GM20000 (cell line): ENCODE measurements at regions not wholly inside any gene's neighbourhood (a gene's known extent, or its start where the extent isn't known, plus 50 kb on each side); places are given as distances from the start of the nearest gene placed in this dataset.
"Not testable (repeated sequence)": the region's sequence is repeated elsewhere in the genome, so short reads cannot be mapped to it uniquely, and the experiment has no call there.

Experiments
- DNase-seq: peaks from one replicate; pipeline ENCODE4 v3.0.0; 2012; ENCODE audit warnings: low spot score
- TF ChIP-seq, protein P1 (sequence below): IDR thresholded peaks from 2 replicates; pipeline ENCODE4 v1.5.1; 2012; ENCODE audit warnings: mild to moderate bottlenecking, control low read depth; ENCODE audit errors: extremely low read depth, missing control alignments

DNA sequence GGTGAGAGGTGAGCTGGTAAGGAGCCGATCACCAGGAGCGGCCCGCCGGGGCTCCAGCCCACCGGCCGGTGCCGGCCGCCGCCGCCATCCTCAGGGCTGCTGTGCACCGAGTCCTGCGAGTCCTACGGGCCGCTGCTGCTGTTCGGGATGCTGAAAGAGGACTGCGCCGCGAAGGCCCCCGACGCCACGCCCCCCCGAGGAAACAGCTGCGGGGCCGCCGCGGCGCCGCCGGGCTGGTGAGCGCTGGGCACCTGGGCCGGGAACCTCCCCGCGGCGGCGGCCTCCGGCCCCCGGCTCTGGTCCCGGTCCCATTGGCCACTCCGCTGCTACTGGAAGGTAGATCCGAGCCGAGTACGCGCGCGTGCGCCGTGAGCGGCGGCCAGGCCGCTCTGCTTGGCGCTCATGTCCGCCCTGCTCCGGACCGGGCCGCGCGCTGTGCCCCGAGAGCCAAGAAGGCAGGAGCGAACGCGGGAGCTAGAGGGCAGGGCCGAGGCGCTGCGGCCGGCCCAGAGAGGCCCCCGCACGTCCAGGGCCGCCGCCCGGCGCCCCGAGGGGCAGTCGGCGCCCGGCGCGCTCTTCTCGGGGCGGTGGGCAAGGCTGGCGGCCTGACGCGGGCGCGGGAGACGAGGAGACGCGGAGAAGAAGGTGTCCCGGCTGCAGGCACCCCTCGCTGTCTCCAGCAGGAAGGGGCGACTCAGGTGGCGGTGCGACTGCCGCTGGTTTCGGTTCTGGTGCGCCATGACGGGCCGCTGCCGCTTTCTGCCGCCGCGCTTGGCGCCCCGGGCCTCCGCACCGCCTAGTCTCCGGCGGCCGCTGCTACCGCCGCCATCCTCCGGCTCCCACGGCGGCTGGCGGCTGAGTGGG is 121.3 kb upstream of the WIPF3 start:
- peak; percentile 41 for DNase-seq
- TF ChIP-seq, protein P1, sequence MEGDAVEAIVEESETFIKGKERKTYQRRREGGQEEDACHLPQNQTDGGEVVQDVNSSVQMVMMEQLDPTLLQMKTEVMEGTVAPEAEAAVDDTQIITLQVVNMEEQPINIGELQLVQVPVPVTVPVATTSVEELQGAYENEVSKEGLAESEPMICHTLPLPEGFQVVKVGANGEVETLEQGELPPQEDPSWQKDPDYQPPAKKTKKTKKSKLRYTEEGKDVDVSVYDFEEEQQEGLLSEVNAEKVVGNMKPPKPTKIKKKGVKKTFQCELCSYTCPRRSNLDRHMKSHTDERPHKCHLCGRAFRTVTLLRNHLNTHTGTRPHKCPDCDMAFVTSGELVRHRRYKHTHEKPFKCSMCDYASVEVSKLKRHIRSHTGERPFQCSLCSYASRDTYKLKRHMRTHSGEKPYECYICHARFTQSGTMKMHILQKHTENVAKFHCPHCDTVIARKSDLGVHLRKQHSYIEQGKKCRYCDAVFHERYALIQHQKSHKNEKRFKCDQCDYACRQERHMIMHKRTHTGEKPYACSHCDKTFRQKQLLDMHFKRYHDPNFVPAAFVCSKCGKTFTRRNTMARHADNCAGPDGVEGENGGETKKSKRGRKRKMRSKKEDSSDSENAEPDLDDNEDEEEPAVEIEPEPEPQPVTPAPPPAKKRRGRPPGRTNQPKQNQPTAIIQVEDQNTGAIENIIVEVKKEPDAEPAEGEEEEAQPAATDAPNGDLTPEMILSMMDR, result no peak

DNA sequence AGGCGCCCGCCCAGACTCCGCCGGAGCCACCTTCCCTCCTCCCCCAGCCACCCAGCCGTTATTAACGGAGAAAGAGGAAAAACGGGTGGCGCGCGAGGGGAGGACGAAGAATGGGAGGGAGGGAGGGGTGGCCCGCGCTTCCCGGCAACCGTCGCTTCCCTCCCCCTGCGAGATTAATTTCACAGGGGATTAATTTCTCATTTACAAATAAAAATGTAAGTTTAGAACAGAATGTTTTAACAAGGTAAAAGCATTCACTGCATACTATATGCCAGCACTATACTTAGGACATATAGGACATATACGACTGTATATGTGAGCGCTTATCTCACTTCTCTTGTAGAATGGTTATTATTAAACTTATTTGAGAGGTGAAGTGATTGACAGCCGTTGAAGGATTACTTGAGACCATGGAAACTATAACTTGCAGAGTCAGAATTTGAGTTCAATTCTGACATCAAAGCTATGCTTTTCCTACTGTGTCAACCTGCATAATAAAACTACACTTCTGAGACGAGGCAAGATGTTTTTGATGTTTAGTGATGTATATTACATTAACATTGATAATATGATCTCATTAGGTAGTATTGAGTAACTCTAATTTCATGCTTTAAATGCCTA is 120.5 kb upstream of the WIPF3 start:
- not testable (repeated sequence) for DNase-seq

DNA sequence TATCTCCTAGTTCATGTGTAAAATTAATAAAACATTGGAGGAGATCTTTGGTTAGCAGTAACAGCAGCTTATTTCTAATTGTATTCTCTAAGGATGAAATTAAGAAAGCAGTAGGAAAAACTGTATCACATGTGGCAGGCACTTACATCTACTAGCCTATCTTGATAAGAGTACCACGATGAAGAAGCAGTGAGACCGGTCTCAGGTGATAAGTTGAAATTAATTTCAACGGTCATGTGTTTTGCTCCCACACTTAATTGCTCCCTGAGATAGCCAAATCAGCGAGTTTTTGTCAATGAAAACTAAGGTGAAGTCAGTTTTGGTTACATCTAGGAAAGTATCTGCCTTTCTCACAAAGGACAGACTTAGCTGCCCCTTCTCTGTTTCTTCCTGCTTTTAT is 115.8 kb upstream of the WIPF3 start:
- not testable (repeated sequence) for DNase-seq

DNA sequence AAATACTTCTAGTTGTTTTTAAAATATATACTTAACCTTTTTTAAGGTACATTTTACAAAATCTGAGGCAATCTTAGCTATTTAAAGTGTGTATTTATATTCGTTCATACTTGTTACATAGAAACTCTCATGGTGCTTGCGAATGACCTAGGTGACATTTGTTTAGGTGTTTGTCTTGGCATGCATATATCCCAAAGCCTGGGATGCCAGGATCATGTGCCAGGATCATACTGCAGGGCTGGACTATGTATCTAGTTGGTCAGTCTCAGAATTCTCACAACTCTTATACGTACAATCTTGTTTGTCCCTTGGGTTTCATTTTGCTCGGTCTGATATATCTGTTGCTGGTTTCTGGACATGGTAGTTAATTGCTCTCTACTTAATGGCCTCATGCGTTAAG is 109.9 kb upstream of the WIPF3 start:
- not testable (repeated sequence) for DNase-seq

DNA sequence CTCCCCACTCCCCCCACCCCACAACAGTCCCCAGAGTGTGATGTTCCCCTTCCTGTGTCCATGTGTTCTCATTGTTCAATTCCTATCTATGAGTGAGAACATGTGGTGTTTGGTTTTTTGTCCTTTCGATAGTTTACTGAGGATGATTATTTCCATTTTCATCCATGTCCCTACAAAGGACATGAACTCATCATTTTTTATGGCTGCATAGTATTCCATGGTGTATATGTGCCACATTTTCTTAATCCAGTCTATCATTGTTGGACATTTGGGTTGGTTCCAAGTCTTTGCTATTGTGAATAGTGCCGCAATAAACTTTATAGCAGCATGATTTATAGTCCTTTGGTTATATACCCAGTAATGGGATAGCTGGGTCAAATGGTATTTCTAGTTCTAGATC is 106.6 kb upstream of the WIPF3 start:
- not testable (repeated sequence) for DNase-seq

DNA sequence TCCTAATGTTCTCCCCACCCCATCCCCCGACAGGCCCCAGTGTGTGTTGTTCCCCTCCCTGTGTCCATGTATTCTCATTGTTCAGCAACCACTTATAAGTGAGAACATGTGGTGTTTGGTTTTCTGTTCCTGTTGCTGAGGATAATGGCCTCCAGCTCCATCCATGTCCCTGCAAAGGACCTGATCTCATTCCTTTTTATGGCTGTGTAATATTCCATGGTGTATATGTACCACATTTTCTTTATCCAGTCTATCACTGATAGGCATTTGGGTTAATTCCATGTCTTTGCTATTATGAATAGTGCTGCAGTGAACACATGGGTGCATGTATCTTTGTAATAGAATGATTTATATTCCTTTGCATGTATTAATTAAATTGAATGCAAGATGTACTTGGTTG is 104.8 kb upstream of the WIPF3 start:
- DNase-seq, result not testable (repeated sequence)

DNA sequence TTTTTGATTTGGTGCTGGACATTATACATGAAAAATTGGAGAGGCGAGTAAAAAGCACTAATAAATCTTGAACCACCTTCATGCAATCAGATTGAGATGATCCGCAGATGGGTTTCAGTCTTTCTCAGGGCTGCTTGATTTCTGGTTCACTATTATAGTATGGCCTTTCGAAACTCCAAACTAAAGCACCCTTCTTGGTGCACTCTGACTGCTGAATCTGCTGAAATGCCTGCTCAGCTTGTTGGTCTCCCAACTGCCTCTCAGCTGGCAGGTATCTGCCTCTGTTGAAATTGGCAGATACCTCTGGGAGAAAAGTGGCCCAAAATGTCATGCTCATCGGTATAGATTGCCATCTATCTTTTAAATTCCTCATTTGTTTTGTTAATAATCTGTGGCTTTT is 102.5 kb upstream of the WIPF3 start:
- DNase-seq, result not testable (repeated sequence)

DNA sequence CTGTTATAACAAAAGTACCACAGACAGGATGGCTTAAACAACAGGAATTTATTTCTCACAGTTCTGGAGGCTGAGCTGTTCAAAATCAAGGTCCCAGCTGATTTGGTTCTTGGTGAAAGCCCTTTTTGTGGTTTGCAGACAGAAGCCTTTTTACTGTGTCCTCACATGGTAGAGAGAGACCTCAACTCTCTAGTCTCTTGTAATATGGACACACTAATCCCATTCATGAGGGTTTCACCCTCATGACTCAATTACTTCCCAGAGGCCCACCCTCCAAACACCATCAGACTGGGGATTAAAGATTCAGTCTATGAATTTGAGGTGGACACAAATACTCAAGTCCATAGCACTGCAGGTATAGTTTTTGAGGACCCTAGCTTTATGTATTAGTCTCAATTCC is 97.3 kb upstream of the WIPF3 start:
- DNase-seq, result not testable (repeated sequence)

DNA sequence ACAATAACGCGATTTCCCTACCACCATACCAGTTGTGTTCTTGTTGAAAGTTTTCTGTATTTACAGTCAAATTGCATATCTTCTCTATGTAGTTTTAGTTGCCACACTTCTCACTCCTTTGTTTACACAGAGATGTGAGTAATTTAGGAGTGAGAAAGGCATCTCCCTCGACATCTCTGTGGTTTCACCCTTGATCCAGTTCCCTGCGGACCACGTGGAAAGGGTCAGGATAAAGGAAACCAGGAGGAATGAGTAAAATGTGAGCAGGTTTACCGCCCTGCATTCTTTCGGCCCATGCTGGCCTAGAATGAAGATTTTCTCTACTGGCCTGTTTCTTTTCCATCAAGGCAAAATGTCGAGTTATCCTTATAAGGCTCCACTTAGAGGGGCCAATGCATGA is 83.2 kb upstream of the WIPF3 start:
- DNase-seq, result not testable (repeated sequence)

DNA sequence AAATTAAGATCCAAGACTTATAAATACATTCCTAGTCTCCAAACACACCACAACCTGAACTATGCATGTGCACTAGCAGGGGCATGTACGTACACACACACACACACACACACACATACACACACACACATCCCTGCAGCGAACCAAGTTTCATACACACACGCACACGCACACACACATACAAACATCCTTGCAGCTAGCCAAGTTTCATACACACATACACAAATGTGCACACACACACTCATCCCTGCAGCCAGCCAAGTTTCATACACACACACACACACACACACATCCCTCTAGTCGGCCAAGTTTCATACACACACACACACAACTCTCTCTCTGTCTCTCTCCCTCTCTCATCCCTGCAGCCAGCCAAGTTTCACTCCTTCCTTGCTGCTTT is 82.7 kb upstream of the WIPF3 start:
- TF ChIP-seq, protein P1, result no peak
- DNase-seq, result no peak

DNA sequence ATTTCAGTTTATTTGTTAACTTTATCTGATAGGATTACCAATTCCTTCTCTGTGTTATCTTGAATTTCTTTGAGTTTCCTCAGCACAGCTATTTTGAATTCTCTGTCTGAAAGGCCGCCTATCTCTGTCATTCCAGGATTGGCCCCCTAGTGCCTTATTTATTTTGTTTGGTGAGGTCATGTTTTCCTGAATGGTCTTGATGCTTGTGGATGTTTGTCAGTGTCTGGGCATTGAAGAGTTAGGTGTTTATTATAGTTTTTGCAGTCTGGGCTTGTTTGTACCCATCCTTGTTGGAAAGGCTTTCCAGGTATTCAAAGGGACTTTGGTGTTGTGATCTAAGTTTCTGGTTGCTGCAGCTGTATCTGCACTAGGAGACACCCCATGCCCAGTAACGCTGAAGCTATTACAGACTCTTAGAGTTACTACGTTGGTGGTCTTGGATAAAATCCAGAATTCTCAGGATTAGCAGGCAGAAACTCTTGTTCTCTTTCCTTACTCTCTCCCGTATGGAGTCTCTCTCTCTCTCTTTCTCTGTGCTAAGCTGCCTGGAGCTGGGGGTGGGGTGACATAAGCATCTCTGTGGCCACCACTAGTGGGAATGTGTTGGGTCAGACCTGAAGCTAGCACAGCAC is 76.7 kb upstream of the WIPF3 start:
- not testable (repeated sequence) for DNase-seq

DNA sequence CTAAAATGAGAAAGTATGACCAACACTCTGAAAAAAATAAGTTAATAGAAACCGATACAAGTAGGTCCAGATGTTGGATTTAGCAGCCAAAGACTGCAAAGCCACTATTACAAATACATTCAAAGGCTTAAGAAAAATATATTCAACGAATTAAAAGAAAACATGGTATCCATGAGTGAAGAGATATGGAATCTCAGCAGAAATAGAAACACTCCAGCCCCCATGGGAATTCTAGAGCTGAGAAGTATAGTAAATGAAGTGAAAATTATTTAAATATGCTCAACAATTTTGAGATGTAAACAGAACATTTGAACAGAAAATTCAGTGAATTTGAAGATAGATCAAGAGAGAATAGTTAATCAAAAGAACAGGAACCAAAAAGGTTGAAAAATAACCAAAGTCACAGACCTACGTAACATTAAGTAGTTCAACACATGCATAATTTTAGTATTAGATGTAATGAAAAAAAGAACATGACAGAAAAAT is 72.0 kb upstream of the WIPF3 start:
- TF ChIP-seq, protein P1, result no peak
- no peak for DNase-seq

DNA sequence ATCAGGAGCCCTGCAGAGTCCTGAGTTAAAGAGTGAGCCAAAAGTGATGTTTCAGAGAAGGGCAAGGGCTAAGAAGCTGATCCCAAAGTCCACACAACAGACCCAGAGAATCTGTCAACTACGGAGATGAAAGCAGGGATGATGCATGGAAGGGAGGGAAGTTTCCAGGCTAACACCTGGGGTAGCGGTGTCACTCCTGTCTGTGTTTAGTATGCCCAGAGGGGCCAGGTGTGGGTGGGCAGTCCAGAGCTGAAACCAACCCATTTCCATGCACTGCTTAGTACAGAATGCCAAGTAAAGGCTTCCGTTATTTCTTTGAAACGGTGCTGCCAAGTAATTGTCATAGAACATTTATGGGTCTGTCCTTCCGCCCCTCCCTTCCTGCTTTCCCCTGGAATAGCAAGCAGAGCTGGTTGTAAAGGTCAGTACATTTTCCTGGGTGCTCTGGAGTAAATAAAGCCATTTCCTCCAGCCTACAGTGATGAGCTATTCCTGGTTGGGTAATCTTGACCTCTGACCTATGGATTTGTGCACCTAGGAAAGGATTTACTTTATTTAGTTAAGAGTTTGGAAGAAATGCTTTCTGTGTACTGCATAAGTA is 58.6 kb upstream of the WIPF3 start:
- not testable (repeated sequence) for DNase-seq
